ENCODE measurements at regions not wholly inside any gene's neighbourhood (a gene's known extent, or its start where the extent isn't known, plus 50 kb on each side); places are given as distances from the start of the nearest gene placed in this dataset.

DNA sequence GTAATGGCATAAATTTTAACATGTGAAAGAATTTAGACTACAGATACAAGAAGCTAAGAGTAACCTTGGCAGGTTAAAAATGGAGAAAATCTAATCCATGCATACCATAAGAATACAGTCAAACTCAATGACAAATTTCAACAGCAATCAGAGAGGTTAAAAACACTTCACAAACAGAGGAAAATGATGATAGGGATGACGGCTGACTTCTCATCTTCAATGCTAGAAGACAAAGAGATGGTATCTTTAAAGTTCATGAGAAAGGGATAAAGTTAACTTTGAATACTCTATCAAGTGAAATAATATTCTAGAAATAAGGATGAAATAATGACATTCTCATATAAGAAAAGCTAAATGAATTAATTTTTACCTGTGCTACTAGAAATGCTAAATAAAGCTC, 1130.2 kb upstream of the MIR17HG start:
- Histone ChIP-seq H3K36me3 (no peaks in the 10 kb centered on the region), H3K27me3 (no peaks in the 10 kb centered on the region), H3K27ac (no peak overlapping the region), H3K4me3 (no peak overlapping the region), H3K9me3 (peaks cover 0 to 3% (median 0%) of the 10 kb centered on the region in 4 donors), H3K4me1 (no peaks in the 10 kb centered on the region)
- no peak for DNase-seq
- intact Hi-C loops (cut with DNase I): no loop called here
- TF ChIP-seq, protein P1, sequence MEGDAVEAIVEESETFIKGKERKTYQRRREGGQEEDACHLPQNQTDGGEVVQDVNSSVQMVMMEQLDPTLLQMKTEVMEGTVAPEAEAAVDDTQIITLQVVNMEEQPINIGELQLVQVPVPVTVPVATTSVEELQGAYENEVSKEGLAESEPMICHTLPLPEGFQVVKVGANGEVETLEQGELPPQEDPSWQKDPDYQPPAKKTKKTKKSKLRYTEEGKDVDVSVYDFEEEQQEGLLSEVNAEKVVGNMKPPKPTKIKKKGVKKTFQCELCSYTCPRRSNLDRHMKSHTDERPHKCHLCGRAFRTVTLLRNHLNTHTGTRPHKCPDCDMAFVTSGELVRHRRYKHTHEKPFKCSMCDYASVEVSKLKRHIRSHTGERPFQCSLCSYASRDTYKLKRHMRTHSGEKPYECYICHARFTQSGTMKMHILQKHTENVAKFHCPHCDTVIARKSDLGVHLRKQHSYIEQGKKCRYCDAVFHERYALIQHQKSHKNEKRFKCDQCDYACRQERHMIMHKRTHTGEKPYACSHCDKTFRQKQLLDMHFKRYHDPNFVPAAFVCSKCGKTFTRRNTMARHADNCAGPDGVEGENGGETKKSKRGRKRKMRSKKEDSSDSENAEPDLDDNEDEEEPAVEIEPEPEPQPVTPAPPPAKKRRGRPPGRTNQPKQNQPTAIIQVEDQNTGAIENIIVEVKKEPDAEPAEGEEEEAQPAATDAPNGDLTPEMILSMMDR (IDR thresholded peaks at IDR 0.05): no peak
- TF ChIP-seq EP300 (IDR thresholded peaks at IDR 0.05): no peak
- no peak for TF ChIP-seq POLR2AphosphoS5 (IDR thresholded peaks at IDR 0.05)
- TF ChIP-seq POLR2A (IDR thresholded peaks at IDR 0.05): no peak
- 94 to 95% methylated on average over 1 of the region's 1 CpG for WGBS, 2 donors

DNA sequence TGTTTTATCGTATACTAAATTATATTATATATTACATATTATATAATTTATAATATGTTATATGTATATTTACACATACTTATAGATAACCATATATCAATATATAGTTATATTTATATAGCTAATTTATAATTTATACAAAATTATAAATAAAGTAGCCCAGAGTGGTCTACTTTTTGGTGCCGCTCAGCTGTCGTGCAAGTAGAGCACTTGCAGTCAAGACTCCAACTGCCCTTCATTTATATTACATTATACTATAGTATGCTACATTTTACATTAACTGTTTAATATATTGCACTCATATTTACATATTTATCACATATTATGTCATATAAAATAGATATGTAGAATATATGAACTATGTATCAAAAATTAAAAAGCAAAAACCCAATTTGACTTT, 1124.7 kb upstream of the MIR17HG start:
- Histone ChIP-seq H3K27ac (no peak overlapping the region), H3K9me3 (no peaks in the 10 kb centered on the region), H3K36me3 (no peaks in the 10 kb centered on the region), H3K4me3 (no peak overlapping the region), H3K4me1 (no peaks in the 10 kb centered on the region), H3K27me3 (no peaks in the 10 kb centered on the region)
- WGBS, 2 donors: 93 to 97% methylated on average over 3 of the region's 3 CpGs
- intact Hi-C loops (cut with DNase I): no loop called here
- TF ChIP-seq POLR2A (IDR thresholded peaks at IDR 0.05) (no peak), EP300 (IDR thresholded peaks at IDR 0.05) (no peak), POLR2AphosphoS5 (IDR thresholded peaks at IDR 0.05) (no peak)
- TF ChIP-seq, protein P1 (IDR thresholded peaks at IDR 0.05): no peak
- DNase-seq: no peak

DNA sequence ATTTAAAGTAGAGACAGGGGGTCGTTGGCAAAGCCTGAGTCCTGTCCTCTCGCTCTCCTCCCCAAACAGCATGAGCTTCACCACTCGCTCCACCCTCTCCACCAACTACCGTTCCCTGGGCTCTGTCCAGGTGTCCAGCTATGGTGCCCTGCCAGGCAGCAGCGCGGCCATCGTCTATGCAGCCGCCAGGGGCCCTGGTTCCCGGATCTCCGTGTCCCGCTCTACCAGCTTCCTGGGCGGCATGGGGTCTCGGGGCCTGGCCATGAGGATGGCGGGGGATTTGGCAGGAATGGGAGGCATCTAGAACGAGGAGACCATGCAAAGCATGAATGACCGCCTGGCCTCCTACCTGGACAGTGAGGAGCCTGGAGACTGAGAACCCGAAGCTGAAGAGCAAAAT, 1117.2 kb upstream of the MIR17HG start:
- no peaks in the 10 kb centered on the region for H3K9me3 ChIP-seq
- no peak overlapping the region for H3K27ac ChIP-seq
- no peaks in the 10 kb centered on the region for H3K4me1 ChIP-seq
- H3K4me3 ChIP-seq: no peak overlapping the region
- 89 to 93% methylated on average over 17 of the region's 17 CpGs for WGBS, 2 donors
- TF ChIP-seq POLR2A (IDR thresholded peaks at IDR 0.05) (no peak), POLR2AphosphoS5 (IDR thresholded peaks at IDR 0.05) (no peak), EP300 (IDR thresholded peaks at IDR 0.05) (no peak)
- TF ChIP-seq, protein P1 (IDR thresholded peaks at IDR 0.05): no peak
- H3K27me3 ChIP-seq: no peaks in the 10 kb centered on the region
- DNase-seq: no peak
- H3K36me3 ChIP-seq: no peaks in the 10 kb centered on the region
- intact Hi-C loops (cut with DNase I): no loop called here

DNA sequence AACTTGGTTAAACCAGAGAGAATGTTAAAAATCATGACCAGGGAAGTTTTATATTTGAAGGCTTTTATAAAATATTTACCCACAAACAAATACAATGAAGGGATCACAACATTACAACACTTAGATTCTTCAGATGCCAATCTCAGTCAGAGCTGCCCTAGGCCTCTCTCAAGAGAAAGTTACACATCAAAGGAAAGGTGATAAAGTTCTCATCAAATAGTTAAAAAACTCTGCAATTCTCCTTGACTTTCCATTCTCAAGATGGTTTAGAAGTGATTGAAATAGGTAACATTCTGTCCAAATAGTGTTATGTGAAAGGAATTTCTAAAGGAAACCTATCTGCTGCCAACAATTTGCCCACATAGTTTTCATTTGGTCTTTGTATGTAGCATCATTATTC, 1115.2 kb upstream of the MIR17HG start:
- intact Hi-C loops (cut with DNase I): no loop called here
- TF ChIP-seq EP300 (IDR thresholded peaks at IDR 0.05) (no peak), POLR2AphosphoS5 (IDR thresholded peaks at IDR 0.05) (no peak), POLR2A (IDR thresholded peaks at IDR 0.05) (no peak)
- TF ChIP-seq, protein P1 (IDR thresholded peaks at IDR 0.05): no peak
- no peaks in the 10 kb centered on the region for H3K36me3 ChIP-seq
- H3K4me3 ChIP-seq: no peak overlapping the region
- DNase-seq: no peak
- H3K9me3 ChIP-seq: no peaks in the 10 kb centered on the region
- H3K4me1 ChIP-seq: no peaks in the 10 kb centered on the region
- no peaks in the 10 kb centered on the region for H3K27me3 ChIP-seq
- no peak overlapping the region for H3K27ac ChIP-seq

DNA sequence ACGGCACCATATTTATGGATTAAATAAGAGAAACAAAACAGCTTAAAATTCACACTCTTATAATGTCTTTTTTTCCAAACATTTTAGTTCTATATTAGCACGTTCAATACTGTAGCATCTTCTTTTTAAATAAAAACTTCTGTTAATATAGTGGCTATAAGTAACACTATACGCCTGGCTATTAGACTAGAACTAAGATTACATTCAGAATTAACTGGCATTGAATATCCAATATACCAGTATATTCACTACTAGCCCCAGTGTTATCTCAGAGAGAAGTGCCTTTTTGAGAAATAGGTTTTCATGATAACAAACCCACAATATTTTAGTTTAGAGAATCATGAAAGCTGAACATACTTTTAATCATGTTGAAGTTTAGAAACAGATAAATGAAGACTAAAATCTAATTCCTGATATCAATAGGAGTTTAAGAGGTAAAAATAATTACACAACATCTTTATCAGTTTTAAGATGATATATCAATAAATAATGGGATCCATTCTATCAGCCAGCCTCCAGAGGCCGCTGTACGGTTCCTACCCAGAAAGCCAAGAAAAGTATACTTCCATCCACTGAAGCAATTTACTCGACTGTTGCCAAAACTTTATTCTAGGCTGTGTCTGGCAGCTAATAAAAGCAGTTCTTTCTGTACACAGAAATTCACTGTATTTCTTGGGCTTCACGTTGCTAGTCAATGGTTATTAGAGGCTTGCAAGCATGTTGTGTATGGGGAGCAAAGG, 1113.4 kb upstream of the MIR17HG start:
- H3K27me3 ChIP-seq: no peaks in the 10 kb centered on the region
- H3K4me3 ChIP-seq: no peak overlapping the region
- no peak for TF ChIP-seq POLR2AphosphoS5 (IDR thresholded peaks at IDR 0.05)
- TF ChIP-seq EP300 (IDR thresholded peaks at IDR 0.05): no peak
- DNase-seq: no peak
- intact Hi-C loops (cut with DNase I): no loop called here
- H3K9me3 ChIP-seq: no peaks in the 10 kb centered on the region
- H3K4me1 ChIP-seq: no peaks in the 10 kb centered on the region
- 84 to 88% methylated on average over 7 of the region's 7 CpGs for WGBS, 2 donors
- H3K27ac ChIP-seq: no peak overlapping the region
- H3K36me3 ChIP-seq: no peaks in the 10 kb centered on the region

All from sigmoid colon (tissue), 6 donors.